Thyroid gland (tissue), 4 donors: ENCODE measurements at regions not wholly inside any gene's neighbourhood (a gene's known extent, or its start where the extent isn't known, plus 50 kb on each side); places are given as distances from the start of the nearest gene placed in this dataset.
A peak's percentile ranks its signal among the peaks of the same experiment; 100 is the strongest.

ENCODE experiments used
- DNase-seq, 2 donors: peaks; one replicate each; pipeline ENCODE4 v3.0.0-alpha.2; 2019
- H3K27ac ChIP-seq, 3 donors: fragments of 200-600 bp; sonication (generic); 1 replicate in 2 of 3; 2 replicates in 1 of 3; pipeline ENCODE4 v1.5.1; 2016 to 2019; ENCODE audit warnings: mild to moderate bottlenecking in 1 of 3, moderate library complexity in 1 of 3
- H3K27me3 ChIP-seq: fragments of 200-600 bp; sonication (generic); one replicate; pipeline ENCODE4 v1.5.1; 2019
- H3K36me3 ChIP-seq, 2 donors: fragments of 200-600 bp; sonication (generic); one replicate each; pipeline ENCODE4 v1.5.1; 2016 to 2019
- H3K4me1 ChIP-seq, 2 donors: fragments of 200-600 bp; sonication (generic); one replicate each; pipeline ENCODE4 v1.5.1; 2017 to 2019
- H3K4me3 ChIP-seq, 3 donors: fragments of 200-600 bp; sonication (generic); replicated peaks in 1 of 3; 1 replicate in 2 of 3; 2 replicates in 1 of 3; pipeline ENCODE4 v1.5.1; 2016; ENCODE audit warnings: mild to moderate bottlenecking in 1 of 3
- H3K9me3 ChIP-seq: fragments of 200-600 bp; sonication (generic); one replicate; pipeline ENCODE4 v1.5.1; 2017
- CTCF ChIP-seq, 6 experiments: fragments of 200-600 bp in 3 of 6; fragments of 450-650 bp in 3 of 6; sonication (generic) in 3 of 6; IDR thresholded peaks; one replicate each; pipeline ENCODE4 v1.5.1; 2016 to 2019; ENCODE audit warnings: antibody characterized with exemption in 6 of 6, mild to moderate bottlenecking in 2 of 6, inconsistent platforms in 1 of 6, moderate library complexity in 1 of 6
- POLR2A ChIP-seq, 2 donors: fragments of 450-650 bp; IDR thresholded peaks; one replicate each; pipeline ENCODE4 v1.6.1; 2017; ENCODE audit warnings: antibody characterized with exemption in 2 of 2, mild to moderate bottlenecking in 2 of 2, moderate library complexity in 1 of 2
- WGBS, 2 donors: methylation state at CpG; one replicate each; pipeline ENCODE4 v1.1.5; 2017; 5-methylcytosine and 5-hydroxymethylcytosine counted together
- intact Hi-C: fragments of 100-400 bp; cut with DNase I; formaldehyde crosslinking; loops from one replicate; pipeline ENCODE4 v1.15.1; 2023

- no peaks in the 10 kb centered on the region for H3K9me3 ChIP-seq
- H3K27ac ChIP-seq: peak overlapping the region in 2 of 3 donors; percentile 21 to 65
- no peak overlapping the region for H3K4me3 ChIP-seq
- no peaks in the 10 kb centered on the region for H3K27me3 ChIP-seq
- DNase-seq: peak; percentile 29 to 32
- intact Hi-C loops: no loop called here
- TF ChIP-seq CTCF (IDR thresholded peaks at IDR 0.05) (no peak), POLR2A (IDR thresholded peaks at IDR 0.05) (no peak)
- WGBS, 2 donors: 38 to 40% methylated on average over 9 of the region's 9 CpGs
- no peaks in the 10 kb centered on the region for H3K36me3 ChIP-seq
- H3K4me1 ChIP-seq: peaks cover 0 to 26% of the 10 kb centered on the region in 2 donors
Observed at GRCh38 chr20:23152308-23152892, 66.3 kb upstream of the CD93 start.

GRCh38 chr20:23151885-23152284, 65.8 kb upstream of the CD93 start:
- Histone ChIP-seq H3K36me3 (no peaks in the 10 kb centered on the region), H3K4me1 (peaks cover 0 to 30% of the 10 kb centered on the region in 2 donors), H3K27ac (peak overlapping the region in 2 of 3 donors; percentile 21 to 65), H3K9me3 (no peaks in the 10 kb centered on the region), H3K4me3 (no peak overlapping the region), H3K27me3 (no peaks in the 10 kb centered on the region)
- no peak for TF ChIP-seq POLR2A (IDR thresholded peaks at IDR 0.05)
- TF ChIP-seq CTCF (IDR thresholded peaks at IDR 0.05): no peak
- 85 to 91% methylated on average over 6 to 8 of the region's 8 CpGs for WGBS, 2 donors
- intact Hi-C loops: no loop called here
- no peak for DNase-seq

GRCh38 chr20:23151008-23151703, 65.0 kb upstream of the CD93 start:
- intact Hi-C loops: no loop called here
- Histone ChIP-seq H3K36me3 (no peaks in the 10 kb centered on the region), H3K27ac (peak overlapping the region in 1 of 3 donors; percentile 65), H3K4me3 (no peak overlapping the region), H3K4me1 (peaks cover 0 to 30% of the 10 kb centered on the region in 2 donors), H3K27me3 (no peaks in the 10 kb centered on the region), H3K9me3 (no peaks in the 10 kb centered on the region)
- DNase-seq: no peak
- no peak for TF ChIP-seq CTCF (IDR thresholded peaks at IDR 0.05)
- TF ChIP-seq POLR2A (IDR thresholded peaks at IDR 0.05): no peak
- WGBS, 2 donors: 78 to 89% methylated on average over 8 of the region's 8 CpGs

GRCh38 chr20:23150304-23151007, 64.3 kb upstream of the CD93 start:
- no peaks in the 10 kb centered on the region for H3K36me3 ChIP-seq
- H3K4me1 ChIP-seq: peaks cover 0 to 32% of the 10 kb centered on the region in 2 donors
- TF ChIP-seq POLR2A (IDR thresholded peaks at IDR 0.05) (no peak), CTCF (IDR thresholded peaks at IDR 0.05) (no peak)
- no peaks in the 10 kb centered on the region for H3K9me3 ChIP-seq
- no peak overlapping the region for H3K27ac ChIP-seq
- no peak for DNase-seq
- intact Hi-C loops: no loop called here
- WGBS, 2 donors: 70 to 75% methylated on average over 7 to 8 of the region's 8 CpGs
- no peak overlapping the region for H3K4me3 ChIP-seq
- H3K27me3 ChIP-seq: no peaks in the 10 kb centered on the region
